ENCODE measurements at regions not wholly inside any gene's neighbourhood (a gene's known extent, or its start where the extent isn't known, plus 50 kb on each side); places are given as distances from the start of the nearest gene placed in this dataset.

DNA sequence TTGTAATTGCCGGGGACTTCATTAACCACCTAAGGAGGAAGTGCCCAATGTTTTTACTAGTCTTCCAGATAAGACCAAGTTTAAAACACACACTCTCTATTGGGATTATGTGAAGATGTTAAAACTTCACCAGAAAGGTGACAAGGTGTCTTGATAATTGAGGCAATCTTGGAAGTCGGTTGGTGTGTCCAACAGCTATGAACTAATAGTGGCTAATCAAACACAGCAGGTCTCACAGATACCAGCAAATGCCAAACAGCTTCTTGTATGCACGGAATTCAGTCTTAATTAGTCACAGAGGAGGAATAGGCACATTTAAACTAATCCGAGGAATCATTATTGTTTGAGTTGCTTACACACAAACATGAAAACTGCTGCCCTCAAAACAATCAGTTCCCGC, 214.5 kb downstream of the SEC61B start:
- ChIA-PET CTCF (no interaction called here), POLR2A (no interaction called here)
- Histone ChIP-seq H3K27ac (ENCODE audit: low read depth in 1 of 2, low read length in 2 of 2) (no peak overlapping the region), H3K36me3 (ENCODE audit: insufficient read depth, low read length) (no peaks in the 10 kb centered on the region), H3K9me3 (ENCODE audit: control insufficient read depth in 1 of 2, insufficient read depth in 1 of 2, low read length in 2 of 2) (no peaks in the 10 kb centered on the region), H3K4me1 (ENCODE audit: insufficient read depth, low read length) (peaks cover 5% of the 10 kb centered on the region), H3K27me3 (ENCODE audit: control insufficient read depth in 1 of 2, insufficient read depth in 2 of 2, low read length in 2 of 2) (no peaks in the 10 kb centered on the region), H3K4me3 (ENCODE audit: low read length) (no peak overlapping the region)
- no peak overlapping the region for H3K27ac Mint-ChIP-seq
- H3K9me3 Mint-ChIP-seq, result no peaks in the 10 kb centered on the region
- H3K36me3 Mint-ChIP-seq (ENCODE audit: low read depth), result no peaks in the 10 kb centered on the region
- intact Hi-C loops (cut with DNase I, micrococcal nuclease), result no loop called here
- ATAC-seq (ENCODE audit: poor library complexity) (no peak), DNase-seq (no peak)
- no peaks in the 10 kb centered on the region for H3K27me3 Mint-ChIP-seq
- H3K4me1 Mint-ChIP-seq (ENCODE audit: low read depth), result no peaks in the 10 kb centered on the region
- TF ChIP-seq, protein P1, sequence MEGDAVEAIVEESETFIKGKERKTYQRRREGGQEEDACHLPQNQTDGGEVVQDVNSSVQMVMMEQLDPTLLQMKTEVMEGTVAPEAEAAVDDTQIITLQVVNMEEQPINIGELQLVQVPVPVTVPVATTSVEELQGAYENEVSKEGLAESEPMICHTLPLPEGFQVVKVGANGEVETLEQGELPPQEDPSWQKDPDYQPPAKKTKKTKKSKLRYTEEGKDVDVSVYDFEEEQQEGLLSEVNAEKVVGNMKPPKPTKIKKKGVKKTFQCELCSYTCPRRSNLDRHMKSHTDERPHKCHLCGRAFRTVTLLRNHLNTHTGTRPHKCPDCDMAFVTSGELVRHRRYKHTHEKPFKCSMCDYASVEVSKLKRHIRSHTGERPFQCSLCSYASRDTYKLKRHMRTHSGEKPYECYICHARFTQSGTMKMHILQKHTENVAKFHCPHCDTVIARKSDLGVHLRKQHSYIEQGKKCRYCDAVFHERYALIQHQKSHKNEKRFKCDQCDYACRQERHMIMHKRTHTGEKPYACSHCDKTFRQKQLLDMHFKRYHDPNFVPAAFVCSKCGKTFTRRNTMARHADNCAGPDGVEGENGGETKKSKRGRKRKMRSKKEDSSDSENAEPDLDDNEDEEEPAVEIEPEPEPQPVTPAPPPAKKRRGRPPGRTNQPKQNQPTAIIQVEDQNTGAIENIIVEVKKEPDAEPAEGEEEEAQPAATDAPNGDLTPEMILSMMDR (IDR thresholded peaks at IDR 0.05), result no peak
- no peak overlapping the region for H3K4me3 Mint-ChIP-seq

DNA sequence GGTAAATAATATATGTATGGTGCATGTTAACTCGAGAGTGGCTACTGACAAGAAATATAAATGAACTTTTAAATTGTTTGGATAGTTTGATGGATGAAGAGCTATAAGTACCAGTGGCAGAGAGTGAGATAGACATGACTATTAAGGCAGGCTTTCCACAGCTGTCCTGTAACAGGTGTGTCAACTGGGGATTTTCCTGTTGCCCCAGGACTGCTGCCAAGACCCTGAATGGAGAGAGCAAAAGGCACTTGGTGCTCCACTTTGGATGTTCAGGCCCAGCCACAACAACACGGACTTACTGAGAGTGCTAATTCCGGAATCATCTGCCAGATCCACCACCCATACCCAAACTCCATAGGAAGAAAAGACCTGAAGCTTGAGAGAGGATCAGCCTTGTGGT, 215.1 kb downstream of the SEC61B start:
- no peak overlapping the region for H3K4me3 ChIP-seq (ENCODE audit: low read length)
- no peak overlapping the region for H3K4me3 Mint-ChIP-seq
- no peaks in the 10 kb centered on the region for H3K4me1 Mint-ChIP-seq (ENCODE audit: low read depth)
- H3K27ac ChIP-seq (ENCODE audit: low read depth in 1 of 2, low read length in 2 of 2), result no peak overlapping the region
- TF ChIP-seq, protein P1 (IDR thresholded peaks at IDR 0.05), result no peak
- CTCF ChIA-PET, result no interaction called here
- no peaks in the 10 kb centered on the region for H3K27me3 Mint-ChIP-seq
- no peaks in the 10 kb centered on the region for H3K36me3 ChIP-seq (ENCODE audit: insufficient read depth, low read length)
- no peaks in the 10 kb centered on the region for H3K9me3 ChIP-seq (ENCODE audit: control insufficient read depth in 1 of 2, insufficient read depth in 1 of 2, low read length in 2 of 2)
- H3K27ac Mint-ChIP-seq, result no peak overlapping the region
- H3K9me3 Mint-ChIP-seq, result no peaks in the 10 kb centered on the region
- H3K27me3 ChIP-seq (ENCODE audit: control insufficient read depth in 1 of 2, insufficient read depth in 2 of 2, low read length in 2 of 2), result no peaks in the 10 kb centered on the region
- ATAC-seq (ENCODE audit: poor library complexity) (no peak), DNase-seq (no peak)
- POLR2A ChIA-PET, result no interaction called here
- H3K4me1 ChIP-seq (ENCODE audit: insufficient read depth, low read length), result peaks cover 5% of the 10 kb centered on the region
- intact Hi-C loops (cut with DNase I, micrococcal nuclease), result no loop called here
- H3K36me3 Mint-ChIP-seq (ENCODE audit: low read depth), result no peaks in the 10 kb centered on the region

DNA sequence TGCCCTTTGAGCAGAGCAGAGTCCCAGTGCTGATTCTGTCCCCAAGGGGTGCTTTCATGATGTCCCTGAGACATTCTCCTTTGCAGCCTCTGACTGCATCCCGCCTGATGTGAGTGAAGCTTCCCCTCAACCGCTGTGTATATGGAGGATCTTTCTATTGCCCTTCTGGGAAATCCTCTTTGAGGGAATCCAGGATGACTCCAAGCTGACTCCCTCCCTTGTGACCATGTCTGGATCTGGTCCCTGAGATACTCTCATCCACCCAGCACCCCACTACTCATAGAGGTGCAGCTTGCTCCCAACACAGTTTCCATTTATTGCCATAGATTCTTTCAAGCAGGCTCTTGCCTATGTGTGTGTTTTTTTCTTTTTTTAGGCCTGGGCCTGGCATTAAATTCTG, 216.5 kb downstream of the SEC61B start:
- CTCF ChIA-PET, result no interaction called here

More for the DNA sequence above, 216.5 kb downstream of the SEC61B start:
- POLR2A ChIA-PET, result no interaction called here
- Mint-ChIP-seq H3K4me1 (ENCODE audit: low read depth) (no peaks in the 10 kb centered on the region), H3K27me3 (no peaks in the 10 kb centered on the region), H3K27ac (no peak overlapping the region), H3K4me3 (no peak overlapping the region), H3K36me3 (ENCODE audit: low read depth) (no peaks in the 10 kb centered on the region), H3K9me3 (no peaks in the 10 kb centered on the region)
- Histone ChIP-seq H3K27ac (ENCODE audit: low read depth in 1 of 2, low read length in 2 of 2) (no peak overlapping the region), H3K4me3 (ENCODE audit: low read length) (no peak overlapping the region), H3K9me3 (ENCODE audit: control insufficient read depth in 1 of 2, insufficient read depth in 1 of 2, low read length in 2 of 2) (no peaks in the 10 kb centered on the region), H3K4me1 (ENCODE audit: insufficient read depth, low read length) (peaks cover 2% of the 10 kb centered on the region), H3K27me3 (ENCODE audit: control insufficient read depth in 1 of 2, insufficient read depth in 2 of 2, low read length in 2 of 2) (no peaks in the 10 kb centered on the region), H3K36me3 (ENCODE audit: insufficient read depth, low read length) (no peaks in the 10 kb centered on the region)
- no peak for ATAC-seq (ENCODE audit: poor library complexity)
- no peak for DNase-seq
- TF ChIP-seq, protein P1 (IDR thresholded peaks at IDR 0.05), result no peak
- intact Hi-C loops (cut with DNase I, micrococcal nuclease), result no loop called here

All from CD4-positive, alpha-beta T cell (primary cell).